H1 (cell line): ENCODE measurements at regions not wholly inside any gene's neighbourhood (a gene's known extent, or its start where the extent isn't known, plus 50 kb on each side); places are given as distances from the start of the nearest gene placed in this dataset.

Experiments
- BRCA1 ChIP-seq: IDR thresholded peaks from 2 replicates; pipeline ENCODE4 v1.6.1; 2012; ENCODE audit warnings: low read depth, low read length, improper control_type of control experiment
- CHD2 ChIP-seq: IDR thresholded peaks from 2 replicates; pipeline ENCODE4 v1.6.1; 2012; ENCODE audit warnings: low read length, improper control_type of control experiment
- CHD7 ChIP-seq: fragments of 300-600 bp; sonication (generic); IDR thresholded peaks from 2 replicates; pipeline ENCODE4 v1.7.1; 2012; ENCODE audit warnings: low read length, moderate library complexity, mild to moderate bottlenecking, inconsistent platforms; ENCODE audit not compliant: insufficient replicate concordance
- HDAC2 ChIP-seq, 2 experiments: fragments of 300-600 bp in 1 of 2; sonication (generic) in 1 of 2; IDR thresholded peaks; 2 replicates each; pipeline ENCODE4 v1.6.1; 2011 to 2012; ENCODE audit warnings: low read depth in 2 of 2, low read length in 2 of 2, mild to moderate bottlenecking in 2 of 2, moderate library complexity in 2 of 2, borderline replicate concordance in 1 of 2, inconsistent platforms in 1 of 2
- MAFK ChIP-seq: IDR thresholded peaks from 2 replicates; pipeline ENCODE4 v1.6.1; 2012; ENCODE audit warnings: low read depth, mild to moderate bottlenecking, improper control_type of control experiment, low read length
- PHF8 ChIP-seq: fragments of 200-600 bp; sonication (generic); conservative IDR thresholded peaks from 2 replicates; pipeline ENCODE4 v1.7.1; 2012; ENCODE audit warnings: low read depth, mild to moderate bottlenecking, inconsistent platforms, low read length, moderate library complexity

- TF ChIP-seq CHD7, result no peak
- TF ChIP-seq PHF8, result no peak
- no peak for TF ChIP-seq MAFK
- TF ChIP-seq HDAC2 (IDR thresholded peaks at IDR 0.05; ENCODE audit: borderline replicate concordance in 1 of 2, low read depth in 2 of 2, low read length in 2 of 2), result no peak
- no peak for TF ChIP-seq BRCA1
- TF ChIP-seq CHD2, result no peak
Observed at GRCh38 chr6:166820070-166820469, 136.3 kb downstream of the RNASET2 start (continued).
